ENCODE measurements at regions not wholly inside any gene's neighbourhood (a gene's known extent, or its start where the extent isn't known, plus 50 kb on each side); places are given as distances from the start of the nearest gene placed in this dataset.

DNA sequence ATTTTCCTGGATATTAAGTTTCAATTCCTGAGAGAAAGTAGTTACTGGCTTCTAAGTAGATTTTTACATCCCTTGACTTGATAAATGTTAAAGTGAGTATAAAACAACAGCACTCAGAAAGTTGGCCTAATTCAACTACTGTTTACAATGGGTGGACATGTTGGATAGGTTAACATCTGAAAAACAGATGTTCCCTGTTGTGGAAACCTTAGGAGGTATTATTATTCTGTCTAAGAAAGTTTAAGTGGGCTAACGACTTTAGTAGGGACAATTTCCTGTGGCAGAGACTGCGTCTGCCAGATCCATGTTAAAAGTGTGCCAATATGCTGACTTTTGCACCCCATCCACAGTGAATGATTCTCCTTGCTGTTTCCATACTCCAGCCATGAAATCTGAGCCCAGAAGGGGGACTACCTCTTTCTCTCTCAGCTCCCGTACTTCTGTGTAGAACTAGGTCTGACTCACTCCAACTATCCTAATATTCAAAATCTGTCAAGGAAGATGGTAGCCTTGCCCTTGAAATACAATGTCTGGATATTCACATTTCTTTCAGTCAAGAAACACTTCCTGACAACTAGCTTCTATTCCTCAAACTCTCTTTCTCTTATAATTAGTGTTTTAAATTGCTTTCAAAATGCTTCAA, 327.5 kb upstream of the HNRNPA3 start:
- no peak overlapping the region for H3K4me3 ChIP-seq (ENCODE audit: control insufficient read depth, low read depth, low read length)
- DNase-seq (ENCODE audit: low read depth), result no peak
- TF ChIP-seq CTCF (conservative IDR thresholded peaks at IDR 0.05; ENCODE audit: control insufficient read depth, insufficient read depth, low read depth, low read length), result no peak

DNA sequence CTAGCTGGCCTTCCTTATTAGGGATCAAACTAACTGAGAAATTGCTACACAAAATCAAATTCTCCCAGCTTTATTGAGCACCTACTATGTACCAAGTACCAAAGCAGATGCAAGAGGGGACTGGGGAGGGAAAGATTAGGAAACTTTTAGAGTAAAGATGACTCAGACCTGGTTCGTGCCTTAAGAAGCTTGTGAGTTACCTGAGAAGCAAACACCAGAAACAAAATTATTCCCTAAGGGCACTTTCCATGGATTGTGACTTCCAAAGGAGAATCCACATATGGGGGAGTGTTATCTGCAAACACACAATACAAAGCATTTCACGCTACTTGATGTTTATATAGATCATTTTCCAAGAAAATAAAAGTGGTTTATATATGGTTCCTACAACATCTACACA, 326.9 kb upstream of the HNRNPA3 start:
- no peak for TF ChIP-seq CTCF (conservative IDR thresholded peaks at IDR 0.05; ENCODE audit: control insufficient read depth, insufficient read depth, low read depth, low read length)
- H3K4me3 ChIP-seq (ENCODE audit: control insufficient read depth, low read depth, low read length), result no peak overlapping the region
- DNase-seq (ENCODE audit: low read depth), result no peak

DNA sequence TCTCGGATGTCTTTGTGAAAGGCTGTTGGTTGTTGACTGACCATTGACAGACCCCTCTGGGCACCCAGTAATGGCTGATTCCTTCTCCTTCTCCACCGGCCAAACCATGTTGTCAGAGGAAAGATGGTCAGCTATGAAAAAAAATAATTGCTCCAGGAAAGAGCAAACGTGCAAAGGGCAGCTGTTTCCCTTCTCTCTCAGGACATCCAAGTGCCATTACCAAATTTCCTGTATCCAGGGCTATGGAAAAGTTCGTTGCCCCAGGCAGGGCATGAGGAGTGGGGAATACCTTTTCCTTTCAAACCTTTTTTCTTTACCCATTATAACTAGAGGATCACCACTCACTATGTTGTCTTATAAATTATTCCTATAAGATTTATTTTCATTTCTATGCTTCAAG, 321.5 kb upstream of the HNRNPA3 start:
- no peak for TF ChIP-seq CTCF (conservative IDR thresholded peaks at IDR 0.05; ENCODE audit: control insufficient read depth, insufficient read depth, low read depth, low read length)
- no peak for DNase-seq (ENCODE audit: low read depth)
- H3K4me3 ChIP-seq (ENCODE audit: control insufficient read depth, low read depth, low read length), result no peak overlapping the region

DNA sequence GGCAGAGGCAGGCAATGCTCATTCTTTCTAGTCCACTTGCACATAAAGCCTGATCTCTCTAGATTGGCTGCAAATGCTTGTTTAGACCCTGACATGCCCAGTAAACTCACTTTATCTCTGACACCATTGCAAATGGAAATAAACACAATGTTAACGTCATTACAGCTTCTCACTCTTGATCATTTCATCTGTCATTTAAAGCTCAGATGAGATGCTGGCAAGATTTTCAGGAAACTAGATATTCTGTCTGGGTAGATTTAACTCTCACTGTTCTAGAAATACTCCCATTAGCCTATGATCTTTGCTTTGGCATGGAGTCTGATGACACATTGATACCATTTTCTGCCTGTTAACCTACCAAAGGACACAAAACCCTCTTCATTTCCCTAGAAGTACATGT, 320.7 kb upstream of the HNRNPA3 start:
- no peak for TF ChIP-seq CTCF (conservative IDR thresholded peaks at IDR 0.05; ENCODE audit: control insufficient read depth, insufficient read depth, low read depth, low read length)
- no peak overlapping the region for H3K4me3 ChIP-seq (ENCODE audit: control insufficient read depth, low read depth, low read length)
- DNase-seq (ENCODE audit: low read depth), result no peak

DNA sequence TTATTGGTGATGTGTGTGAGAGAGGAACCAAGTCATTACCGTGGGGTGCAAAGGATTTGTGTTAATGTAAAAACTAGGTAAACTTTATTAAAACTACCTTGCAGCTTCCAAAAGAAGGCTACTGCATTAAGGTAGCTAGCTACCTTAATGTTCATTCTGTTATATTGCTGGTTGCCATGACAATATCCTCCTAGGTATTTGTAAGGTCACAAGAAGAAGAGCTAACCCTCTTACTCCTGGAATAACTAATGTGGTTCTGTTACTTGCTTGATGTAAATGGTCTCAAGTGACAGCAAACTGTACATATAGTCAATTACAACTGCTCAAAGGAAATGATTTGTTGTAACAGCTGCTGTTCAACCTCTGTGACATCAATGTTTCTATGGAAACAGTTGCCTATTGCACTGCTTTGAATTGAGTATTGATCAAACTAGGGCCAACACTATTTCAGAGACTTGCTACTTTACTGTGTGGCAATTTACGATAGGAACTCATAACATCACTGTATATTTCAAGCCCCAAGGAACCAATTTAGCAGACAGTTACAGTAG, 319.8 kb upstream of the HNRNPA3 start:
- no peak for TF ChIP-seq CTCF (conservative IDR thresholded peaks at IDR 0.05; ENCODE audit: control insufficient read depth, insufficient read depth, low read depth, low read length)
- DNase-seq (ENCODE audit: low read depth), result no peak
- no peak overlapping the region for H3K4me3 ChIP-seq (ENCODE audit: control insufficient read depth, low read depth, low read length)

DNA sequence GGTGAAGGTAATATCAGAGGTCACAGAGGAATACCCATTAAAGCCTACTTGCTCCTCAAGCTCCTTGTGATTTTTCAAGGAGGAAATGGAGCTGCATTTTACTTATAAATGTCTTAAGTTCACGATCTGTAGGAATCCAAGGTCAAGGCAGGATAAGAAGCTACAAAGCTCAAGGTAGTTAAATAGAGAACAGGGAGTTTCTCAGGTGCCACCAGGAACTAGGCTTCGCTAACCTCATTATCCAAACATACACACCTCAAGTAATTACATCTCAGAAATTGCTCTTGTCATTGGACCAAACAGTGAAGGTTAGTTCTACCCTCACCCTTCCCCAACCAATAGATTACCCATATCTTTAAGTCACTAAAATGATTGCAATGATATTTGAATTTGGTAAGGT, 317.4 kb upstream of the HNRNPA3 start:
- no peak for TF ChIP-seq CTCF (conservative IDR thresholded peaks at IDR 0.05; ENCODE audit: control insufficient read depth, insufficient read depth, low read depth, low read length)
- no peak for DNase-seq (ENCODE audit: low read depth)
- no peak overlapping the region for H3K4me3 ChIP-seq (ENCODE audit: control insufficient read depth, low read depth, low read length)
